ENCODE measurements at regions not wholly inside any gene's neighbourhood (a gene's known extent, or its start where the extent isn't known, plus 50 kb on each side); places are given as distances from the start of the nearest gene placed in this dataset.

DNA sequence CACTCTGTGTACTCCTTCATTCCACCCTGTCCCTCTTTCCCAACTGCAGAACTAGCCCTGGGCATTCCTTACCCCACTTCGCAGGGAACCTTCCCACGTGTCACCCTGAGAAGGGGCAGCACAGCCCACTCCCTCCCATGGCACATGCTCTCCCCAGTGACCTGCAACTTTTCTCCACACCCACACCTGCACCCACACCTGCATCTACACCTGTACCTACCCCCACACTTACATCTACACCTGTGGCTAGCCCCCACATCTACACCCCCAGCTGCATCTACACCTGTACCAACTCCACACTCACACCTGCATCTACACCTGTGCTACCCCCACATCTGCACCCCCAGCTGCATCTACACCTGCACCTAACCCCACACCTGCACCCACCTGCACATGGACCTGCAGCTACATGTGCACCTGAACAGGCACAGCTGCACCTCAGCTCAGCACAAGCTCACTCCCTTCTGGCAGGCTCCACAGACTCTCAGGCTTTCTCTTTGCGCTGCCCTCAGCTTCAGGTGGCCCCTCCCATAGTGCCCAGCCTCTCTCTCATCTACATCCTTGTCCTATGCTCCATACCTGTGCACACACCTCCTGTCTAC, 234.1 kb downstream of the TUBA3C start:
- TF ChIP-seq RARB (CRISPR knock-in tag; IDR thresholded peaks at IDR 0.05) (no peak), ARNTL (CRISPR knock-in tag; IDR thresholded peaks at IDR 0.05; ENCODE audit: borderline replicate concordance, low read depth) (no peak), PPARA (CRISPR knock-in tag; IDR thresholded peaks at IDR 0.05; ENCODE audit: borderline replicate concordance) (no peak), ZFP30 (CRISPR knock-in tag; IDR thresholded peaks at IDR 0.05) (no peak), TOX (CRISPR knock-in tag; IDR thresholded peaks at IDR 0.05; ENCODE audit: borderline replicate concordance) (no peak), ZNF70 (CRISPR knock-in tag; IDR thresholded peaks at IDR 0.05) (no peak), ZC3H10 (CRISPR knock-in tag; IDR thresholded peaks at IDR 0.05) (no peak), ESRRG (CRISPR knock-in tag; IDR thresholded peaks at IDR 0.05) (no peak), ZFP3 (CRISPR knock-in tag; IDR thresholded peaks at IDR 0.05) (no peak)
- TF ChIP-seq, protein P1, sequence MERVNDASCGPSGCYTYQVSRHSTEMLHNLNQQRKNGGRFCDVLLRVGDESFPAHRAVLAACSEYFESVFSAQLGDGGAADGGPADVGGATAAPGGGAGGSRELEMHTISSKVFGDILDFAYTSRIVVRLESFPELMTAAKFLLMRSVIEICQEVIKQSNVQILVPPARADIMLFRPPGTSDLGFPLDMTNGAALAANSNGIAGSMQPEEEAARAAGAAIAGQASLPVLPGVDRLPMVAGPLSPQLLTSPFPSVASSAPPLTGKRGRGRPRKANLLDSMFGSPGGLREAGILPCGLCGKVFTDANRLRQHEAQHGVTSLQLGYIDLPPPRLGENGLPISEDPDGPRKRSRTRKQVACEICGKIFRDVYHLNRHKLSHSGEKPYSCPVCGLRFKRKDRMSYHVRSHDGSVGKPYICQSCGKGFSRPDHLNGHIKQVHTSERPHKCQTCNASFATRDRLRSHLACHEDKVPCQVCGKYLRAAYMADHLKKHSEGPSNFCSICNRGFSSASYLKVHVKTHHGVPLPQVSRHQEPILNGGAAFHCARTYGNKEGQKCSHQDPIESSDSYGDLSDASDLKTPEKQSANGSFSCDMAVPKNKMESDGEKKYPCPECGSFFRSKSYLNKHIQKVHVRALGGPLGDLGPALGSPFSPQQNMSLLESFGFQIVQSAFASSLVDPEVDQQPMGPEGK (CRISPR knock-in tag; IDR thresholded peaks at IDR 0.05; ENCODE audit: borderline replicate concordance), result no peak
- TF ChIP-seq, protein P2, sequence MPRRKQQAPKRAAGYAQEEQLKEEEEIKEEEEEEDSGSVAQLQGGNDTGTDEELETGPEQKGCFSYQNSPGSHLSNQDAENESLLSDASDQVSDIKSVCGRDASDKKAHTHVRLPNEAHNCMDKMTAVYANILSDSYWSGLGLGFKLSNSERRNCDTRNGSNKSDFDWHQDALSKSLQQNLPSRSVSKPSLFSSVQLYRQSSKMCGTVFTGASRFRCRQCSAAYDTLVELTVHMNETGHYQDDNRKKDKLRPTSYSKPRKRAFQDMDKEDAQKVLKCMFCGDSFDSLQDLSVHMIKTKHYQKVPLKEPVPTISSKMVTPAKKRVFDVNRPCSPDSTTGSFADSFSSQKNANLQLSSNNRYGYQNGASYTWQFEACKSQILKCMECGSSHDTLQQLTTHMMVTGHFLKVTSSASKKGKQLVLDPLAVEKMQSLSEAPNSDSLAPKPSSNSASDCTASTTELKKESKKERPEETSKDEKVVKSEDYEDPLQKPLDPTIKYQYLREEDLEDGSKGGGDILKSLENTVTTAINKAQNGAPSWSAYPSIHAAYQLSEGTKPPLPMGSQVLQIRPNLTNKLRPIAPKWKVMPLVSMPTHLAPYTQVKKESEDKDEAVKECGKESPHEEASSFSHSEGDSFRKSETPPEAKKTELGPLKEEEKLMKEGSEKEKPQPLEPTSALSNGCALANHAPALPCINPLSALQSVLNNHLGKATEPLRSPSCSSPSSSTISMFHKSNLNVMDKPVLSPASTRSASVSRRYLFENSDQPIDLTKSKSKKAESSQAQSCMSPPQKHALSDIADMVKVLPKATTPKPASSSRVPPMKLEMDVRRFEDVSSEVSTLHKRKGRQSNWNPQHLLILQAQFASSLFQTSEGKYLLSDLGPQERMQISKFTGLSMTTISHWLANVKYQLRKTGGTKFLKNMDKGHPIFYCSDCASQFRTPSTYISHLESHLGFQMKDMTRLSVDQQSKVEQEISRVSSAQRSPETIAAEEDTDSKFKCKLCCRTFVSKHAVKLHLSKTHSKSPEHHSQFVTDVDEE (CRISPR knock-in tag; IDR thresholded peaks at IDR 0.05), result no peak
- TF ChIP-seq, protein P3, sequence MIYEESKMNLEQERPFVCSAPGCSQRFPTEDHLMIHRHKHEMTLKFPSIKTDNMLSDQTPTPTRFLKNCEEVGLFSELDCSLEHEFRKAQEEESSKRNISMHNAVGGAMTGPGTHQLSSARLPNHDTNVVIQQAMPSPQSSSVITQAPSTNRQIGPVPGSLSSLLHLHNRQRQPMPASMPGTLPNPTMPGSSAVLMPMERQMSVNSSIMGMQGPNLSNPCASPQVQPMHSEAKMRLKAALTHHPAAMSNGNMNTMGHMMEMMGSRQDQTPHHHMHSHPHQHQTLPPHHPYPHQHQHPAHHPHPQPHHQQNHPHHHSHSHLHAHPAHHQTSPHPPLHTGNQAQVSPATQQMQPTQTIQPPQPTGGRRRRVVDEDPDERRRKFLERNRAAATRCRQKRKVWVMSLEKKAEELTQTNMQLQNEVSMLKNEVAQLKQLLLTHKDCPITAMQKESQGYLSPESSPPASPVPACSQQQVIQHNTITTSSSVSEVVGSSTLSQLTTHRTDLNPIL (CRISPR knock-in tag; IDR thresholded peaks at IDR 0.05; ENCODE audit: low read depth), result no peak
- TF ChIP-seq, protein P4, sequence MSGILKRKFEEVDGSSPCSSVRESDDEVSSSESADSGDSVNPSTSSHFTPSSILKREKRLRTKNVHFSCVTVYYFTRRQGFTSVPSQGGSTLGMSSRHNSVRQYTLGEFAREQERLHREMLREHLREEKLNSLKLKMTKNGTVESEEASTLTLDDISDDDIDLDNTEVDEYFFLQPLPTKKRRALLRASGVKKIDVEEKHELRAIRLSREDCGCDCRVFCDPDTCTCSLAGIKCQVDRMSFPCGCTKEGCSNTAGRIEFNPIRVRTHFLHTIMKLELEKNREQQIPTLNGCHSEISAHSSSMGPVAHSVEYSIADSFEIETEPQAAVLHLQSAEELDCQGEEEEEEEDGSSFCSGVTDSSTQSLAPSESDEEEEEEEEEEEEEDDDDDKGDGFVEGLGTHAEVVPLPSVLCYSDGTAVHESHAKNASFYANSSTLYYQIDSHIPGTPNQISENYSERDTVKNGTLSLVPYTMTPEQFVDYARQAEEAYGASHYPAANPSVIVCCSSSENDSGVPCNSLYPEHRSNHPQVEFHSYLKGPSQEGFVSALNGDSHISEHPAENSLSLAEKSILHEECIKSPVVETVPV (CRISPR knock-in tag; IDR thresholded peaks at IDR 0.05), result no peak
